Kidney (tissue), 13 donors: ENCODE measurements at regions not wholly inside any gene's neighbourhood (a gene's known extent, or its start where the extent isn't known, plus 50 kb on each side); places are given as distances from the start of the nearest gene placed in this dataset.
"Not testable (repeated sequence)": the region's sequence is repeated elsewhere in the genome, so short reads cannot be mapped to it uniquely, and the experiment has no call there.

Source experiments
- DNase-seq, 5 donors: peaks; one replicate each; pipeline ENCODE4 v3.0.0-alpha.2; 2013 to 2020
- FAIRE-seq: peaks from 2 replicates; lab custom pipeline; 2012; peaks lifted over from hg19 to GRCh38; lab: Jason Lieb, UNC
- H3K27ac ChIP-seq, 2 donors: one replicate each; pipeline ENCODE4 v1.7.0; 2013; ENCODE audit warnings: low read depth in 2 of 2, low read length in 2 of 2, inconsistent platforms in 1 of 2
- H3K27me3 ChIP-seq: one replicate; pipeline ENCODE4 v1.7.1; 2013; ENCODE audit warnings: low read length, inconsistent platforms; ENCODE audit not compliant: control insufficient read depth, insufficient read depth
- H3K36me3 ChIP-seq, 3 donors: one replicate each; pipeline versions ENCODE4 v1.7.0 to v1.7.1; 2013; ENCODE audit warnings: low read length in 3 of 3, control low read depth in 1 of 3, inconsistent platforms in 1 of 3; ENCODE audit not compliant: insufficient read depth in 3 of 3, control insufficient read depth in 2 of 3
- H3K4me1 ChIP-seq, 3 donors: one replicate each; pipeline versions ENCODE4 v1.7.0 to v1.7.1; 2013; ENCODE audit warnings: low read length in 3 of 3, inconsistent platforms in 1 of 3, low read depth in 1 of 3; ENCODE audit not compliant: control insufficient read depth in 2 of 3, insufficient read depth in 2 of 3
- H3K4me3 ChIP-seq, 3 donors: one replicate each; pipeline versions ENCODE4 v1.7.0 to v1.8.1; 2013; ENCODE audit warnings: low read length in 3 of 3, control low read depth in 1 of 3, inconsistent platforms in 1 of 3
- H3K9ac ChIP-seq, 3 donors: one replicate each; pipeline versions ENCODE4 v1.7.0 to v1.7.1; 2013; ENCODE audit warnings: low read length in 3 of 3, control low read depth in 1 of 3, inconsistent platforms in 1 of 3
- H3K9me3 ChIP-seq, 3 donors: one replicate each; pipeline versions ENCODE4 v1.7.0 to v1.7.1; 2013; ENCODE audit warnings: low read length in 3 of 3, control low read depth in 1 of 3, inconsistent platforms in 1 of 3; ENCODE audit not compliant: control insufficient read depth in 2 of 3, insufficient read depth in 1 of 3
- intact Hi-C: fragments of 100-400 bp; cut with DNase I; formaldehyde crosslinking; loops from one replicate; pipeline ENCODE4 v1.11.1; 2022
- TF ChIP-seq, protein P1 (sequence below): IDR thresholded peaks from 3 replicates; pipeline ENCODE4 v1.5.1; 2012; ENCODE audit warnings: mild to moderate bottlenecking, moderate library complexity, borderline replicate concordance; ENCODE audit not compliant: insufficient read depth; ENCODE audit errors: extremely low read depth
- donor health status: control.
- donor health status: control.
- donor health status: control.
- donor health status: control.
- donor health status: control.
- donor health status: DM: yes; HTN: yes; CAD: no.
- donor health status: Normal renal cell carcinoma (clear cell type).

DNA sequence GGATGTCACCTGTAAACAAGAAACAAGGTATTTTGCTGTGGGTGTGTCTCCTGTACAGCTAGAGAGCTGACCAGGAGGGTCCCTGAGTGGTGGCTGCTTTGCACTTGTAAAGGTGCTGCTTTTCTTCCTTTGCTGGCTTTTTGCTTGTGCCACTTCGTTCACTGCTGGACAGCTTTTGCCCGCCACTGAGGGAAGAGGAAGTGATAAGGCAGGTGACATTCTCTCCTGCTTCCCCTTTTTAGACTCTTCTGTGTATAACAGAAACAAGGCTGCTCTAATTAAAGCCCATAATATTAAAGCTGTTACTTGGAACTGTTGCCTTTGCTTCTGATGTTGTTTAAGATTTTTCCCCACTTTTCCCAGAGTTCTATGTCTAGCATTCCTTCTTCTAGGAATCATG, 218.6 kb upstream of the TSPY4 start:
- FAIRE-seq (no peak), DNase-seq (no peak)
- no peak overlapping the region for H3K27ac ChIP-seq
- no peaks in the 10 kb centered on the region for H3K27me3 ChIP-seq
- TF ChIP-seq, protein P1, sequence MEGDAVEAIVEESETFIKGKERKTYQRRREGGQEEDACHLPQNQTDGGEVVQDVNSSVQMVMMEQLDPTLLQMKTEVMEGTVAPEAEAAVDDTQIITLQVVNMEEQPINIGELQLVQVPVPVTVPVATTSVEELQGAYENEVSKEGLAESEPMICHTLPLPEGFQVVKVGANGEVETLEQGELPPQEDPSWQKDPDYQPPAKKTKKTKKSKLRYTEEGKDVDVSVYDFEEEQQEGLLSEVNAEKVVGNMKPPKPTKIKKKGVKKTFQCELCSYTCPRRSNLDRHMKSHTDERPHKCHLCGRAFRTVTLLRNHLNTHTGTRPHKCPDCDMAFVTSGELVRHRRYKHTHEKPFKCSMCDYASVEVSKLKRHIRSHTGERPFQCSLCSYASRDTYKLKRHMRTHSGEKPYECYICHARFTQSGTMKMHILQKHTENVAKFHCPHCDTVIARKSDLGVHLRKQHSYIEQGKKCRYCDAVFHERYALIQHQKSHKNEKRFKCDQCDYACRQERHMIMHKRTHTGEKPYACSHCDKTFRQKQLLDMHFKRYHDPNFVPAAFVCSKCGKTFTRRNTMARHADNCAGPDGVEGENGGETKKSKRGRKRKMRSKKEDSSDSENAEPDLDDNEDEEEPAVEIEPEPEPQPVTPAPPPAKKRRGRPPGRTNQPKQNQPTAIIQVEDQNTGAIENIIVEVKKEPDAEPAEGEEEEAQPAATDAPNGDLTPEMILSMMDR, result no peak
- no peaks in the 10 kb centered on the region for H3K9me3 ChIP-seq
- intact Hi-C loops, result no loop called here
- no peak overlapping the region for H3K9ac ChIP-seq
- no peaks in the 10 kb centered on the region for H3K4me1 ChIP-seq
- no peak overlapping the region for H3K4me3 ChIP-seq
- H3K36me3 ChIP-seq, result no peaks in the 10 kb centered on the region

DNA sequence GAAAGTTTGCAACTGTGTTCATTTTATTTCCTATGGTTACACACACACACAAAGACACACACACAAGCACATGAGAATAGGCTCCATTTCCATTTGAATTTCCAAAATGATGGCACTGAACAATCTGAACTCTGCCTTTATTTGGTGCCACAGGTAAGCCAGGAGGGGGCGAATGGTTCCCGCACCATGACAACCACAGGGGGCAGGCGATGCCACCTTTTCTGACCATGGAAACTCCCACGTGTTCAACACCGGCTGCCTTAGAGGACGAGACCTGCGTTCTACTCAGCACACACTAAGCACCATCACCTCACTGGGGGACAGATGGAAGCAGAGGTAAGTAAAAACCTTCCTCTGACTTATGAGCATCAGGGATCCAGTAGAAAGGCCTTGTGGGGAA, 212.6 kb upstream of the TSPY4 start:
- Histone ChIP-seq H3K9ac (no peak overlapping the region), H3K4me1 (no peaks in the 10 kb centered on the region), H3K4me3 (no peak overlapping the region), H3K36me3 (no peaks in the 10 kb centered on the region), H3K9me3 (no peaks in the 10 kb centered on the region), H3K27ac (no peak overlapping the region), H3K27me3 (no peaks in the 10 kb centered on the region)
- TF ChIP-seq, protein P1, result no peak
- no peak for DNase-seq
- intact Hi-C loops, result no loop called here
- no peak for FAIRE-seq

DNA sequence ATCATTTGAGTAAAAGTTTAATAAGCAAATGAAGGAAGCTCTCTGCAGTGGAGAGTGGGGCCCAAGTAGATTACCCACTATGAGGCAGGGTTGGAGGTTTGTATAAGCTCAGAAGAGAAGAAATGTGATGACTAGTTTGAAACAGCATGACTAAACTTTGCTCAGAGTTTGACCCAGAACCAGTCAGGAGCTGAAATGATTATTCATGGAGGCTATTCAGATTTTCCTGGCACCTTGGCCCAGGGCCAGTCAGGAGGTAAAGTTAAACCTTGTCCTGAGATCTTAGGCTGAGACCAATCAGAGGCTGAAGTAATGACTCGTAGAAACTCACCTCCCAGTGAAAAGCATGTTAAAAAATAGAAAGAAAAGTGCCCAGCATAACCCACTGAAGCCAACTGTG, 210.7 kb upstream of the TSPY4 start:
- Histone ChIP-seq H3K27me3 (no peaks in the 10 kb centered on the region), H3K9me3 (no peaks in the 10 kb centered on the region), H3K27ac (peak overlapping the region; percentile 32 to 37), H3K4me1 (no peaks in the 10 kb centered on the region), H3K9ac (no peak overlapping the region), H3K36me3 (no peaks in the 10 kb centered on the region), H3K4me3 (no peak overlapping the region)
- DNase-seq (no peak), FAIRE-seq (no peak)
- intact Hi-C loops, result no loop called here
- TF ChIP-seq, protein P1, result no peak

DNA sequence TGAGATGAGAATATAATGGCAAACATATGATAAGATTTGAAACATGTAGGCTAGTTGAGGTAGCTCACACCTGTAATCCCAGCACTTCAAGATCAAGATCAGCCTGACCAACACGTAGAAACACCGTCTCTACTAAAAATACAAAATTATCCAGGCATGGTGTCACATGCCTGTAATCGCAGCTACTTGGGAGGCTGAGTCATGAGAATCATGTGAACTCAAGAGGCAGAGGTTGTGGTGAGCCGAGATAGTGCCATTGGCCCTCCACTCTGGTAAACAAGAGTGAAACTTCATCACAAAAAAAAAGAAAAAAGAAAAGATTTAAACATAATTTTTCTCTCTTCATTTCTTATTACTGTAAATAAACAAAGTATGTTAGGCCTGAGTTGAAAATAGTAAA, 193.9 kb upstream of the TSPY4 start:
- H3K27ac ChIP-seq, H3K4me1 ChIP-seq, H3K9ac ChIP-seq, FAIRE-seq, intact Hi-C loops, H3K9me3 ChIP-seq, H3K4me3 ChIP-seq, DNase-seq, H3K36me3 ChIP-seq, H3K27me3 ChIP-seq: not testable (repeated sequence)

DNA sequence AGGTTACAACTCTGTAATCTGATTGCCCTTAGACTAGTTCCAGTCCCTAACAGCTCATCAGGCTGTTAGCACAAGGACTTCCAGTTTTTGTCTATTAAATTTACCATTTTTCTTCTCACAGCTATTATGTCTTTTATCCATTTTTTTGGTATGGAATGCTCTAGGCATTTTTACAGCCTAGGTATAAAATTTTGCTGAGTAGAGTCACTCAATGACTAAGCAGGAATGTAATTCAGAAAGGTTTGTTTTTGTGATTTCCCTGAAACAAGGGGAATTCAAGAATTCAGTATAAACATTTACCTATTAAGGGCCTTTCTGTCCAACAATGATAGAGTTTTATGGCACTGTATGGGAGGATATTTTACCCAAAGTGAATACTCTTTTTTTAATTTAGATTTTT, 182.7 kb upstream of the TSPY4 start:
- DNase-seq, H3K36me3 ChIP-seq, H3K9me3 ChIP-seq, H3K27me3 ChIP-seq, H3K4me3 ChIP-seq, intact Hi-C loops, H3K27ac ChIP-seq, FAIRE-seq, H3K4me1 ChIP-seq, H3K9ac ChIP-seq: not testable (repeated sequence)
